ENCODE measurements at regions not wholly inside any gene's neighbourhood (a gene's known extent, or its start where the extent isn't known, plus 50 kb on each side); places are given as distances from the start of the nearest gene placed in this dataset.

DNA sequence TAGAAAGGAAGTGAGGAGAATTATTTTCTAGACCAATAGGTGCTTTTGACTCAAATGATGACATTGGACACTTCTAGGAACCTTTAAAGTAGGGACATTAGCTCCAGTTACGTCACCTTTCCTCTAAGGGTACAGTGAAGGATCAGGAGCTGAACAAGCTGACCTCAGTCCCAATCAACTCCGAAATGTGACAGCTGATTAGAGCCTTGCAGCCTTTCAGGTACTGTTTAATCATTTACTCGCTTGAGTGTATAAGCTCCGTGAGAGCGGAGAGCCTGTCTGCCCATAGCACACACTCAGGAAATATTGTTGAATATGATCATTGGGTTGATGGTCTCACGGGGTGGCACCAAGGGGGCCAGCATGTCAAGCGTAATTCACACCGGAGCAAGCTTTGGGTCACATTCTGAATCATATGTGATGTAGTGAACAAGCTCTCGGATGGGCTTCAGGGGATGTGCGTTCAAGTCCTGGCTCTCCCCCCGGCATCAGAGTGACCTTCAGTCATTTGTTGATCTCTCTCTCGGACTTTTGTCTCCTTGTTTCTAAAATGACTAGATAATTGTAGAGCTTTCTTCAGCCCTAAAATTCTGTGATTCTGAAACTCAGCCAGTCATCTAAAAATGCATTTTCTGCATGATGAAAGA is 141.9 kb downstream of the ZIC5 start:
- TF ChIP-seq, protein P1, sequence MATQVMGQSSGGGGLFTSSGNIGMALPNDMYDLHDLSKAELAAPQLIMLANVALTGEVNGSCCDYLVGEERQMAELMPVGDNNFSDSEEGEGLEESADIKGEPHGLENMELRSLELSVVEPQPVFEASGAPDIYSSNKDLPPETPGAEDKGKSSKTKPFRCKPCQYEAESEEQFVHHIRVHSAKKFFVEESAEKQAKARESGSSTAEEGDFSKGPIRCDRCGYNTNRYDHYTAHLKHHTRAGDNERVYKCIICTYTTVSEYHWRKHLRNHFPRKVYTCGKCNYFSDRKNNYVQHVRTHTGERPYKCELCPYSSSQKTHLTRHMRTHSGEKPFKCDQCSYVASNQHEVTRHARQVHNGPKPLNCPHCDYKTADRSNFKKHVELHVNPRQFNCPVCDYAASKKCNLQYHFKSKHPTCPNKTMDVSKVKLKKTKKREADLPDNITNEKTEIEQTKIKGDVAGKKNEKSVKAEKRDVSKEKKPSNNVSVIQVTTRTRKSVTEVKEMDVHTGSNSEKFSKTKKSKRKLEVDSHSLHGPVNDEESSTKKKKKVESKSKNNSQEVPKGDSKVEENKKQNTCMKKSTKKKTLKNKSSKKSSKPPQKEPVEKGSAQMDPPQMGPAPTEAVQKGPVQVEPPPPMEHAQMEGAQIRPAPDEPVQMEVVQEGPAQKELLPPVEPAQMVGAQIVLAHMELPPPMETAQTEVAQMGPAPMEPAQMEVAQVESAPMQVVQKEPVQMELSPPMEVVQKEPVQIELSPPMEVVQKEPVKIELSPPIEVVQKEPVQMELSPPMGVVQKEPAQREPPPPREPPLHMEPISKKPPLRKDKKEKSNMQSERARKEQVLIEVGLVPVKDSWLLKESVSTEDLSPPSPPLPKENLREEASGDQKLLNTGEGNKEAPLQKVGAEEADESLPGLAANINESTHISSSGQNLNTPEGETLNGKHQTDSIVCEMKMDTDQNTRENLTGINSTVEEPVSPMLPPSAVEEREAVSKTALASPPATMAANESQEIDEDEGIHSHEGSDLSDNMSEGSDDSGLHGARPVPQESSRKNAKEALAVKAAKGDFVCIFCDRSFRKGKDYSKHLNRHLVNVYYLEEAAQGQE (IDR thresholded peaks at IDR 0.05; ENCODE audit: insufficient read depth in 1 of 2, low read depth in 2 of 2, low read length in 2 of 2) = no peak
- no peak for TF ChIP-seq POLR2AphosphoS5 (IDR thresholded peaks at IDR 0.05; ENCODE audit: low read depth, low read length)
- TF ChIP-seq SIN3A (IDR thresholded peaks at IDR 0.05; ENCODE audit: borderline replicate concordance, insufficient read depth, low read length) = no peak

Data from PFSK-1 (cell line).